HG03442 (cell line): ENCODE measurements at regions not wholly inside any gene's neighbourhood (a gene's known extent, or its start where the extent isn't known, plus 50 kb on each side); places are given as distances from the start of the nearest gene placed in this dataset.

Experiments used
- ATAC-seq: cut with Tn5 transposase; IDR thresholded peaks from one replicate; pipeline ENCODE4 v1.9.1; 2021; ENCODE audit warnings: mild to moderate bottlenecking, moderate library complexity; ENCODE audit not compliant: unreplicated experiment

GRCh38 chr1:198105185-198105584, 51.6 kb upstream of the NEK7 start:
- ATAC-seq, result no peak

DNA sequence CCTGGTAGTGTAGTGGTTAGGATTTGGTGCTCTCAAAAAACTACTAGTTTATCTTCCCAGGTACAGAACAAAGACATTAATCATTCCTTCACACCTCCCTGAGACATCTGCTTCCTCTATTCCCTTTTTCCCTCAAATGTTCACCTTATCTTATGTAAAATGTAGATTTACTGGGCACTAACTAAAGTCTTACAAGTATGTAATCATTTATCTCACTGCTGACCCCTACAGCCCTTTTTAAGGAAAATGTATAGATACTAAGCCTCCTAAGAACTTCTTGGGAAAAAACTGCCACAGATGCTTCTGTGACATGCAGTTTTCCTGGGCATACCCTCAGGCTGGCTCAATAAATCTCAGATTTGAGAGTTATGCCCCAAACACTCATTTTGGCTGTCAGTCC, 50.8 kb upstream of the NEK7 start:
- ATAC-seq, result no peak
